H9 (cell line): ENCODE measurements at regions not wholly inside any gene's neighbourhood (a gene's known extent, or its start where the extent isn't known, plus 50 kb on each side); places are given as distances from the start of the nearest gene placed in this dataset.
"Not testable (repeated sequence)": the region's sequence is repeated elsewhere in the genome, so short reads cannot be mapped to it uniquely, and the experiment has no call there.

Source experiments
- DNase-seq: peaks from one replicate; pipeline ENCODE4 v3.0.0-alpha.2; 2017
- H2AFZ ChIP-seq: one replicate; pipeline ENCODE4 v1.6.1; 2013; ENCODE audit warnings: mild to moderate bottlenecking, low read length, control low read depth, moderate library complexity
- H2AK5ac ChIP-seq: 2 replicates; pipeline ENCODE4 v1.6.1; 2013; ENCODE audit warnings: low read length, control low read depth, mixed read lengths; ENCODE audit not compliant: insufficient read length
- H2BK120ac ChIP-seq: one replicate; pipeline ENCODE4 v1.6.1; 2013; ENCODE audit warnings: low read depth, mild to moderate bottlenecking, low read length, control low read depth, inconsistent platforms; ENCODE audit not compliant: poor library complexity, severe bottlenecking
- H2BK12ac ChIP-seq: 2 replicates; pipeline ENCODE4 v1.6.1; 2013; ENCODE audit warnings: low read length, control low read depth, mixed read lengths, low read depth; ENCODE audit not compliant: insufficient read length
- H2BK15ac ChIP-seq: 2 replicates; pipeline ENCODE4 v1.6.1; 2013; ENCODE audit warnings: low read depth, low read length, control low read depth
- H2BK20ac ChIP-seq: one replicate; pipeline ENCODE4 v1.6.1; 2013; ENCODE audit warnings: low read depth, mild to moderate bottlenecking, low read length, control low read depth, inconsistent platforms; ENCODE audit not compliant: poor library complexity, severe bottlenecking
- H2BK5ac ChIP-seq: 2 replicates; pipeline ENCODE4 v1.6.1; 2013; ENCODE audit warnings: low read length, control low read depth, mixed read lengths; ENCODE audit not compliant: insufficient read length
- H3K14ac ChIP-seq: 2 replicates; pipeline ENCODE4 v1.6.1; 2013; ENCODE audit warnings: low read length, control low read depth; ENCODE audit not compliant: insufficient read depth
- H3K18ac ChIP-seq: 2 replicates; pipeline ENCODE4 v1.6.1; 2013; ENCODE audit warnings: low read depth, mild to moderate bottlenecking, mixed read lengths, low read length, control low read depth; ENCODE audit not compliant: insufficient read length
- H3K23ac ChIP-seq: 2 replicates; pipeline ENCODE4 v1.6.1; 2013; ENCODE audit warnings: low read length, control low read depth, mixed read lengths, low read depth; ENCODE audit not compliant: insufficient read length
- H3K23me2 ChIP-seq: 2 replicates; pipeline ENCODE4 v1.6.1; 2013; ENCODE audit warnings: low read depth, mild to moderate bottlenecking, mixed read lengths, low read length, control low read depth; ENCODE audit not compliant: insufficient read length, poor library complexity, severe bottlenecking
- H3K27ac ChIP-seq: 2 replicates; pipeline ENCODE4 v1.5.1; 2013; ENCODE audit warnings: low read length, control low read depth, mixed read lengths, low read depth; ENCODE audit not compliant: insufficient read length
- H3K27me3 ChIP-seq: 2 replicates; pipeline ENCODE4 v1.6.1; 2013; ENCODE audit warnings: low read length, control low read depth, inconsistent platforms; ENCODE audit not compliant: insufficient read depth
- H3K4ac ChIP-seq: 2 replicates; pipeline ENCODE4 v1.6.1; 2013; ENCODE audit warnings: low read depth, mild to moderate bottlenecking, control low read depth, inconsistent platforms, low read length, moderate library complexity
- H3K4me1 ChIP-seq: 2 replicates; pipeline ENCODE4 v1.6.1; 2013; ENCODE audit warnings: low read length, control low read depth, inconsistent platforms; ENCODE audit not compliant: insufficient read depth
- H3K4me2 ChIP-seq: 2 replicates; pipeline ENCODE4 v1.6.1; 2013; ENCODE audit warnings: low read length, control low read depth, mixed read lengths; ENCODE audit not compliant: insufficient read length, insufficient read depth
- H3K56ac ChIP-seq: 2 replicates; pipeline ENCODE4 v1.6.1; 2013; ENCODE audit warnings: low read depth, mild to moderate bottlenecking, mixed read lengths, low read length, control low read depth; ENCODE audit not compliant: insufficient read length
- H3K79me1 ChIP-seq: 2 replicates; pipeline ENCODE4 v1.6.1; 2013; ENCODE audit warnings: low read depth, mild to moderate bottlenecking, moderate library complexity, low read length, control low read depth, inconsistent platforms; ENCODE audit not compliant: insufficient read depth, poor library complexity, severe bottlenecking
- H3K79me2 ChIP-seq: 2 replicates; pipeline ENCODE4 v1.6.1; 2013; ENCODE audit warnings: low read length, control low read depth, inconsistent platforms; ENCODE audit not compliant: insufficient read depth
- H3K9ac ChIP-seq: 2 replicates; pipeline ENCODE4 v1.6.1; 2013; ENCODE audit warnings: low read length, control low read depth, mixed read lengths; ENCODE audit not compliant: insufficient read length; ENCODE audit errors: extremely low read depth
- H3K9me3 ChIP-seq: one replicate; pipeline ENCODE4 v1.6.1; 2013; ENCODE audit warnings: low read depth, low read length, inconsistent platforms; ENCODE audit not compliant: control insufficient read depth
- H3T11ph ChIP-seq: one replicate; pipeline ENCODE4 v1.6.1; 2013; ENCODE audit warnings: mild to moderate bottlenecking, low read length, control low read depth, inconsistent platforms
- H4K20me1 ChIP-seq: one replicate; pipeline ENCODE4 v1.6.1; 2013; ENCODE audit not compliant: control insufficient read depth, insufficient read length, insufficient read depth
- H4K5ac ChIP-seq: 2 replicates; pipeline ENCODE4 v1.6.1; 2013; ENCODE audit warnings: low read depth, mild to moderate bottlenecking, mixed read lengths, low read length, control low read depth; ENCODE audit not compliant: insufficient read length
- H4K8ac ChIP-seq: replicated peaks from 2 replicates; pipeline ENCODE4 v1.6.1; 2013; ENCODE audit warnings: low read length, control low read depth, mixed read lengths, low read depth; ENCODE audit not compliant: insufficient read length
- H4K91ac ChIP-seq: 2 replicates; pipeline ENCODE4 v1.6.1; 2013; ENCODE audit warnings: low read depth, mild to moderate bottlenecking, moderate library complexity, mixed read lengths, low read length, control low read depth; ENCODE audit not compliant: insufficient read length
- H3K27ac Mint-ChIP-seq, 3 experiments: 2 replicates in 2 of 3; 3 replicates in 1 of 3; pipeline ENCODE4 v1.8.0; 2020 to 2021; ENCODE audit warnings: mixed read lengths in 3 of 3, mild to moderate bottlenecking in 1 of 3, moderate library complexity in 1 of 3
- H3K27me3 Mint-ChIP-seq: 2 replicates; pipeline ENCODE4 v1.8.0; 2021; ENCODE audit warnings: low read depth, mild to moderate bottlenecking, moderate library complexity, mixed read lengths
- H3K36me3 Mint-ChIP-seq, 3 experiments: 2 replicates in 2 of 3; 3 replicates in 1 of 3; pipeline ENCODE4 v1.8.0; 2020 to 2021; ENCODE audit warnings: low read depth in 3 of 3, mixed read lengths in 3 of 3; ENCODE audit not compliant: insufficient read depth in 1 of 3
- H3K4me1 Mint-ChIP-seq, 2 experiments: 2 replicates each; pipeline ENCODE4 v1.8.0; 2020; ENCODE audit warnings: mixed read lengths in 2 of 2
- H3K4me3 Mint-ChIP-seq, 2 experiments: 2 replicates in 1 of 2; 3 replicates in 1 of 2; pipeline ENCODE4 v1.8.0; 2020 to 2021; ENCODE audit warnings: mild to moderate bottlenecking in 2 of 2, mixed read lengths in 2 of 2, moderate library complexity in 1 of 2
- H3K9me3 Mint-ChIP-seq, 2 experiments: 2 replicates in 1 of 2; 3 replicates in 1 of 2; pipeline ENCODE4 v1.8.0; 2020; ENCODE audit warnings: mild to moderate bottlenecking in 2 of 2, mixed read lengths in 2 of 2, moderate library complexity in 1 of 2
- WGBS: extraction: QIAGEN DNeasy Blood & Tissue Kit; methylation state at CpG from one replicate; pipeline ENCODE4 v1.1.7; 2013; ENCODE audit warnings: missing lambda C conversion rate, low lambda C conversion rate, mixed read lengths; ENCODE audit not compliant: insufficient read length; ENCODE audit errors: extremely low coverage; 5-methylcytosine and 5-hydroxymethylcytosine counted together
- TF ChIP-seq, protein P1 (sequence below): fragments of 200-600 bp; sonication (generic); conservative IDR thresholded peaks from 3 replicates; pipeline ENCODE4 v1.8.0; 2021; ENCODE audit warnings: antibody characterized with exemption, mild to moderate bottlenecking

DNA sequence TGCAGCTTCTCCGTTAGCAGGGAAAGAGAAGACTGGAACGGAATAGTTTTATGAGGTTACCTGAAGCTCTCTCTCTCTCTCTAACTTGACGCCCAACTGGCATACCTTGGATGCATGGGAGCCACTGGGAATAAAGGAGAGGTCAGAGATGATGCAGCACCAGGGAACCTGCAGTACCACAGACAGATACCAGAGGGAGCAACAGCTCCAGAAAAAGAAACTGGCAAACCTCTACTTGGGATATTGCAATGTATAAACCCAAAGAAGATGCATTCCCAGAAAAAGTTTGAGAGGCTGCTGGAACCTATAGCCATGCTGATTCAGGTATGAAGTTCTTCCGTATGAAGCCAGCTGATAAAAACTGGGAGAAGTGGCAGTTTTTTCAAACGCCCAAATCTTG, 2976.1 kb upstream of the TEKT4 start:
- H4K8ac ChIP-seq, result not testable (repeated sequence)

DNA sequence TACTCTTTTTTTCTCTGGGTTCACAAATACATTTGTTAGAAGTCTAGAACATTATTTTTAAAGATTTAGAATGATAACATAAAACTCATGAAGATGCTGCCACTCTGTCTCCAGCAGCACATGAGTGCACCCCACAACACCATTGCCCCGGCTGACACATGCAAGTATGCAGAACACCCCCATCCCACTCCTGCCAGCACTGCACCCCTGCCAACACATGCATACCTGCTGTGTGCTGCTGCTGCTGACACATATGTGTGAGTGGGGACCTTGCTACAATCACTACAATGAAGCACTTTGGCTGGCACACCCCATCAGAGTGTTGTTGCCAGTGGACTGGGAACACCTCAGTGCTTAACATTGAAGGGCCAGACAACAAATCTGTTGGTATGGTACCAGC, 2953.6 kb upstream of the TEKT4 start:
- not testable (repeated sequence) for H3K56ac ChIP-seq, H2BK120ac ChIP-seq, H4K8ac ChIP-seq, H3K14ac ChIP-seq, H2BK15ac ChIP-seq, H3K4me2 ChIP-seq, H3K27me3 ChIP-seq, H2BK20ac ChIP-seq, H2AFZ ChIP-seq, H4K20me1 ChIP-seq, H3K27ac Mint-ChIP-seq, H3K79me2 ChIP-seq, H3K9ac ChIP-seq, H3K79me1 ChIP-seq, H3K4me1 Mint-ChIP-seq, H4K91ac ChIP-seq, H3K18ac ChIP-seq, H4K5ac ChIP-seq, H3K23ac ChIP-seq, H3K27ac ChIP-seq, H2AK5ac ChIP-seq, DNase-seq, H2BK5ac ChIP-seq, H3K27me3 Mint-ChIP-seq, H3K4ac ChIP-seq, H3T11ph ChIP-seq, H3K4me1 ChIP-seq, H2BK12ac ChIP-seq, H3K4me3 Mint-ChIP-seq, H3K23me2 ChIP-seq
- Mint-ChIP-seq H3K36me3 (peaks cover 8 to 13% (median 12%) of the 10 kb centered on the region in 3 experiments), H3K9me3 (peaks cover 58 to 66% of the 10 kb centered on the region in 2 experiments)
- no CpG with 5 or more reads among the region's 1 CpG for WGBS
- H3K9me3 ChIP-seq, result peaks cover 12% of the 10 kb centered on the region

More for the DNA sequence above, 2976.1 kb upstream of the TEKT4 start:
- H3K4ac ChIP-seq, H2BK5ac ChIP-seq, H3K4me1 ChIP-seq, H3K23me2 ChIP-seq, H3K79me2 ChIP-seq, H3K56ac ChIP-seq, H3K27me3 ChIP-seq, H3K36me3 Mint-ChIP-seq, H2BK20ac ChIP-seq, H3K4me3 Mint-ChIP-seq, H2BK120ac ChIP-seq, H3T11ph ChIP-seq, DNase-seq, H4K91ac ChIP-seq, H3K4me2 ChIP-seq, H3K27ac ChIP-seq, H3K14ac ChIP-seq, H3K18ac ChIP-seq, H2BK12ac ChIP-seq, H4K20me1 ChIP-seq, H3K27ac Mint-ChIP-seq, H3K79me1 ChIP-seq, H3K4me1 Mint-ChIP-seq, H2AK5ac ChIP-seq, H3K27me3 Mint-ChIP-seq, H2BK15ac ChIP-seq, H3K23ac ChIP-seq, H3K9ac ChIP-seq, H4K5ac ChIP-seq, H3K9me3 ChIP-seq, H2AFZ ChIP-seq: not testable (repeated sequence)
- no CpG with 5 or more reads among the region's 5 CpGs for WGBS
- peaks cover 55 to 65% of the 10 kb centered on the region in 2 experiments for H3K9me3 Mint-ChIP-seq
- TF ChIP-seq, protein P1, sequence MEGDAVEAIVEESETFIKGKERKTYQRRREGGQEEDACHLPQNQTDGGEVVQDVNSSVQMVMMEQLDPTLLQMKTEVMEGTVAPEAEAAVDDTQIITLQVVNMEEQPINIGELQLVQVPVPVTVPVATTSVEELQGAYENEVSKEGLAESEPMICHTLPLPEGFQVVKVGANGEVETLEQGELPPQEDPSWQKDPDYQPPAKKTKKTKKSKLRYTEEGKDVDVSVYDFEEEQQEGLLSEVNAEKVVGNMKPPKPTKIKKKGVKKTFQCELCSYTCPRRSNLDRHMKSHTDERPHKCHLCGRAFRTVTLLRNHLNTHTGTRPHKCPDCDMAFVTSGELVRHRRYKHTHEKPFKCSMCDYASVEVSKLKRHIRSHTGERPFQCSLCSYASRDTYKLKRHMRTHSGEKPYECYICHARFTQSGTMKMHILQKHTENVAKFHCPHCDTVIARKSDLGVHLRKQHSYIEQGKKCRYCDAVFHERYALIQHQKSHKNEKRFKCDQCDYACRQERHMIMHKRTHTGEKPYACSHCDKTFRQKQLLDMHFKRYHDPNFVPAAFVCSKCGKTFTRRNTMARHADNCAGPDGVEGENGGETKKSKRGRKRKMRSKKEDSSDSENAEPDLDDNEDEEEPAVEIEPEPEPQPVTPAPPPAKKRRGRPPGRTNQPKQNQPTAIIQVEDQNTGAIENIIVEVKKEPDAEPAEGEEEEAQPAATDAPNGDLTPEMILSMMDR, result peak; percentile 31; the same call in 2 of the 3 replicates
